NB4 (cell line): ENCODE measurements at regions not wholly inside any gene's neighbourhood (a gene's known extent, or its start where the extent isn't known, plus 50 kb on each side); places are given as distances from the start of the nearest gene placed in this dataset.
"Not testable (repeated sequence)": the region's sequence is repeated elsewhere in the genome, so short reads cannot be mapped to it uniquely, and the experiment has no call there.

Experiments
- DNase-seq: peaks from one replicate; pipeline ENCODE4 v3.0.0; 2010; ENCODE audit warnings: low read depth
- H3K4me3 ChIP-seq: one replicate; pipeline ENCODE4 v1.5.1; 2011; ENCODE audit warnings: mild to moderate bottlenecking, low read depth, low read length, moderate library complexity
- CTCF ChIP-seq: IDR thresholded peaks from one replicate; pipeline ENCODE4 v1.5.1; 2012; ENCODE audit warnings: low read depth, low read length
- MAX ChIP-seq: IDR thresholded peaks from 2 replicates; pipeline ENCODE4 v1.6.1; 2011; ENCODE audit warnings: low read depth, low read length
- MYC ChIP-seq: IDR thresholded peaks from 2 replicates; pipeline ENCODE4 v1.6.1; 2011; ENCODE audit warnings: low read depth, low read length
- POLR2A ChIP-seq: IDR thresholded peaks from 2 replicates; pipeline ENCODE4 v1.6.1; 2011; ENCODE audit warnings: mild to moderate bottlenecking; ENCODE audit not compliant: insufficient read length; ENCODE audit errors: extremely low read depth

- no peak for TF ChIP-seq CTCF
- no peak for TF ChIP-seq MYC
- no peak for TF ChIP-seq POLR2A
- no peak for TF ChIP-seq MAX
- DNase-seq: no peak
- no peak overlapping the region for H3K4me3 ChIP-seq
Measured at GRCh38 chr2:195437521-195437920, 219.5 kb upstream of the SLC39A10 start.

GRCh38 chr2:195434346-195434745 is 222.7 kb upstream of the SLC39A10 start:
- TF ChIP-seq CTCF (no peak), MAX (no peak), MYC (no peak), POLR2A (no peak)
- no peak for DNase-seq
- no peak overlapping the region for H3K4me3 ChIP-seq

GRCh38 chr2:195433729-195434128 is 223.3 kb upstream of the SLC39A10 start:
- not testable (repeated sequence) for DNase-seq, H3K4me3 ChIP-seq

GRCh38 chr2:195428673-195429072 is 228.4 kb upstream of the SLC39A10 start:
- no peak for TF ChIP-seq MYC
- TF ChIP-seq MAX: no peak
- no peak for TF ChIP-seq POLR2A
- TF ChIP-seq CTCF: no peak
- no peak for DNase-seq
- no peak overlapping the region for H3K4me3 ChIP-seq

GRCh38 chr2:195425328-195425727 is 231.7 kb upstream of the SLC39A10 start:
- TF ChIP-seq POLR2A: no peak
- no peak for TF ChIP-seq MYC
- TF ChIP-seq CTCF: no peak
- no peak for TF ChIP-seq MAX
- no peak overlapping the region for H3K4me3 ChIP-seq
- DNase-seq: no peak

GRCh38 chr2:195419033-195419432 is 238.0 kb upstream of the SLC39A10 start:
- TF ChIP-seq POLR2A (no peak), MAX (no peak), MYC (no peak), CTCF (no peak)
- DNase-seq: no peak
- no peak overlapping the region for H3K4me3 ChIP-seq
